Smooth muscle cell (in vitro differentiated cells): ENCODE measurements at regions not wholly inside any gene's neighbourhood (a gene's known extent, or its start where the extent isn't known, plus 50 kb on each side); places are given as distances from the start of the nearest gene placed in this dataset.

Experiments used
- DNase-seq: peaks from one replicate; lab custom pipeline; 2025; ENCODE audit not compliant: unreplicated experiment; lab: John Stamatoyannopoulos, UW
- H2AFZ ChIP-seq: fragments of 200-600 bp; sonication (generic); 2 replicates; pipeline ENCODE4 v1.6.0; 2016; ENCODE audit warnings: antibody characterized with exemption, low read depth, mild to moderate bottlenecking
- H3F3A ChIP-seq: fragments of 200-600 bp; sonication (generic); 2 replicates; pipeline ENCODE4 v1.6.0; 2017; ENCODE audit warnings: antibody characterized with exemption, low read depth
- H3K27ac ChIP-seq: fragments of 200-600 bp; sonication (generic); 2 replicates; pipeline ENCODE4 v1.5.1; 2016; ENCODE audit warnings: low read depth, mild to moderate bottlenecking
- H3K27me3 ChIP-seq: fragments of 200-600 bp; sonication (generic); 2 replicates; pipeline ENCODE4 v1.6.1; 2016; ENCODE audit warnings: low read depth, mild to moderate bottlenecking
- H3K36me3 ChIP-seq: fragments of 200-600 bp; sonication (generic); 2 replicates; pipeline ENCODE4 v1.5.1; 2016; ENCODE audit warnings: low read depth
- H3K4me1 ChIP-seq: fragments of 200-600 bp; sonication (generic); 2 replicates; pipeline ENCODE4 v1.5.1; 2016; ENCODE audit warnings: low read depth
- H3K4me2 ChIP-seq: fragments of 200-600 bp; sonication (generic); 2 replicates; pipeline ENCODE4 v1.6.0; 2016; ENCODE audit warnings: mild to moderate bottlenecking
- H3K4me3 ChIP-seq: fragments of 200-600 bp; sonication (generic); 2 replicates; pipeline ENCODE4 v1.5.1; 2016; ENCODE audit warnings: mild to moderate bottlenecking
- H3K79me2 ChIP-seq: fragments of 200-600 bp; sonication (generic); 2 replicates; pipeline ENCODE4 v1.6.0; 2016; ENCODE audit warnings: low read depth, mild to moderate bottlenecking
- H3K9ac ChIP-seq: fragments of 200-600 bp; sonication (generic); 2 replicates; pipeline ENCODE4 v1.6.0; 2016; ENCODE audit warnings: low read depth
- H3K9me3 ChIP-seq: fragments of 200-600 bp; sonication (generic); replicated peaks from 2 replicates; pipeline ENCODE4 v1.5.1; 2016; ENCODE audit warnings: low read depth
- H4K20me1 ChIP-seq: fragments of 200-600 bp; sonication (generic); 2 replicates; pipeline ENCODE4 v1.6.0; 2016; ENCODE audit warnings: low read depth
- WGBS: methylation state at CpG from one replicate; pipeline ENCODE4 v1.1.7; 2016; ENCODE audit warnings: low lambda C conversion rate; 5-methylcytosine and 5-hydroxymethylcytosine counted together
- TF ChIP-seq, protein P1 (sequence below): fragments of 200-600 bp; sonication (generic); IDR thresholded peaks from 2 replicates; pipeline ENCODE4 v1.5.1; 2017; ENCODE audit warnings: borderline replicate concordance, mild to moderate bottlenecking, antibody characterized with exemption; ENCODE audit not compliant: insufficient read depth, poor library complexity, severe bottlenecking

DNA sequence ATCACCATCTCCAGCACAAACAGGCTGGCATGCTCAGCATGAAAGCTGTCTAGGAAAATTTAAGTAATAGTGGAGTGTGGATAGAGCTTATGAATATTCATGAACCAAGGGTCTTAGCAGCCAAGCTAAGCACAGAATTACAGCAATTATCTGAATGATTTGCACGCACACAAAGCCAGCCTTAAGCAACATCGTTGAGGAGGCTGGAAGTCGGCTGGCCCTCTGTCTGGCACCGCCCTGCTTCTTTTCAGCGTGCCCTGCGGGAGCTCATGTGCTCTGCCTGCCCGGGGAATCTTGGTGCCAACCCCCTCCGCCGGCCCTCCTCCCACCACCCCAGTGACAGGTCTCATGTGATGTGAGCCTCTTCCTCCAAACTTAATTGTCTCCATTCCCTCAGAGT lies 540.1 kb downstream of the CMPK2 start:
- TF ChIP-seq, protein P1, sequence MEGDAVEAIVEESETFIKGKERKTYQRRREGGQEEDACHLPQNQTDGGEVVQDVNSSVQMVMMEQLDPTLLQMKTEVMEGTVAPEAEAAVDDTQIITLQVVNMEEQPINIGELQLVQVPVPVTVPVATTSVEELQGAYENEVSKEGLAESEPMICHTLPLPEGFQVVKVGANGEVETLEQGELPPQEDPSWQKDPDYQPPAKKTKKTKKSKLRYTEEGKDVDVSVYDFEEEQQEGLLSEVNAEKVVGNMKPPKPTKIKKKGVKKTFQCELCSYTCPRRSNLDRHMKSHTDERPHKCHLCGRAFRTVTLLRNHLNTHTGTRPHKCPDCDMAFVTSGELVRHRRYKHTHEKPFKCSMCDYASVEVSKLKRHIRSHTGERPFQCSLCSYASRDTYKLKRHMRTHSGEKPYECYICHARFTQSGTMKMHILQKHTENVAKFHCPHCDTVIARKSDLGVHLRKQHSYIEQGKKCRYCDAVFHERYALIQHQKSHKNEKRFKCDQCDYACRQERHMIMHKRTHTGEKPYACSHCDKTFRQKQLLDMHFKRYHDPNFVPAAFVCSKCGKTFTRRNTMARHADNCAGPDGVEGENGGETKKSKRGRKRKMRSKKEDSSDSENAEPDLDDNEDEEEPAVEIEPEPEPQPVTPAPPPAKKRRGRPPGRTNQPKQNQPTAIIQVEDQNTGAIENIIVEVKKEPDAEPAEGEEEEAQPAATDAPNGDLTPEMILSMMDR, result no peak
- H3K4me2 ChIP-seq, result no peak overlapping the region
- no peak overlapping the region for H3K4me3 ChIP-seq
- H3K4me1 ChIP-seq, result peaks cover 2% of the 10 kb centered on the region
- H3K27me3 ChIP-seq, result no peaks in the 10 kb centered on the region
- H3K9ac ChIP-seq, result no peak overlapping the region
- no peak for DNase-seq
- H3K9me3 ChIP-seq, result no peaks in the 10 kb centered on the region
- no peaks in the 10 kb centered on the region for H3F3A ChIP-seq
- WGBS, result 64% methylated on average over 9 of the region's 9 CpGs
- no peaks in the 10 kb centered on the region for H3K36me3 ChIP-seq
- no peak overlapping the region for H2AFZ ChIP-seq
- H3K27ac ChIP-seq, result no peak overlapping the region
- no peaks in the 10 kb centered on the region for H3K79me2 ChIP-seq
- no peaks in the 10 kb centered on the region for H4K20me1 ChIP-seq

DNA sequence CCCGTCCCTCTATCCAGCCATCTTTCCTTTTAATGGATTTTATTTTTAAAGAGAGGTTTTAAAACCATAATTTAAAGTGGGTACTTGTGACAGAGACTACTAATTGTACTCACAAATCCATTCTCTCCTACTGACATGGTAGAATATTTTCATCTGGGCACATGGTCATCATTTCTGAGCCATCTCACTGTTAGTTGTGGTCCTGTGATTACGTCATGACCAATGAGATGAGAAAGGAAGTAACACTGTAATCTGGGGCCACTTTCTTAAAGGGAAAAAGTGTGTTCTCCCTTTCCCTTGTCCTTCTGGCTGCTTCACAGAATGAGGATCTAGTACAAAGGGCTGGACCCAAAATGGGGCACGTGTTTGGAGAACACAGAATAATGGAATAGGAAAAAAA lies 538.7 kb downstream of the CMPK2 start:
- no peaks in the 10 kb centered on the region for H3K27me3 ChIP-seq
- H3K27ac ChIP-seq, result no peak overlapping the region
- no peak overlapping the region for H3K9ac ChIP-seq
- TF ChIP-seq, protein P1, result no peak
- no peak overlapping the region for H3K4me2 ChIP-seq
- 98% methylated on average over 3 of the region's 3 CpGs for WGBS
- H4K20me1 ChIP-seq, result no peaks in the 10 kb centered on the region
- no peaks in the 10 kb centered on the region for H3K9me3 ChIP-seq
- no peak overlapping the region for H3K4me3 ChIP-seq
- no peaks in the 10 kb centered on the region for H3K36me3 ChIP-seq
- no peak for DNase-seq
- H3K4me1 ChIP-seq, result peaks cover 2% of the 10 kb centered on the region
- H2AFZ ChIP-seq, result no peak overlapping the region
- H3K79me2 ChIP-seq, result no peaks in the 10 kb centered on the region
- no peaks in the 10 kb centered on the region for H3F3A ChIP-seq

GRCh38 chr2:6336752-6337471 lies 528.8 kb downstream of the CMPK2 start:
- H3K4me1 ChIP-seq, result peaks cover 8% of the 10 kb centered on the region
- no peak overlapping the region for H3K4me2 ChIP-seq
- H2AFZ ChIP-seq, result no peak overlapping the region
- no peak overlapping the region for H3K9ac ChIP-seq
- no peaks in the 10 kb centered on the region for H3K9me3 ChIP-seq
- TF ChIP-seq, protein P1, result no peak
- no peak for DNase-seq
- H3K36me3 ChIP-seq, result no peaks in the 10 kb centered on the region
- WGBS, result 89% methylated on average over 5 of the region's 5 CpGs
- no peaks in the 10 kb centered on the region for H3F3A ChIP-seq
- H3K27me3 ChIP-seq, result no peaks in the 10 kb centered on the region
- H3K79me2 ChIP-seq, result no peaks in the 10 kb centered on the region
- H3K4me3 ChIP-seq, result no peak overlapping the region
- no peak overlapping the region for H3K27ac ChIP-seq
- no peaks in the 10 kb centered on the region for H4K20me1 ChIP-seq

DNA sequence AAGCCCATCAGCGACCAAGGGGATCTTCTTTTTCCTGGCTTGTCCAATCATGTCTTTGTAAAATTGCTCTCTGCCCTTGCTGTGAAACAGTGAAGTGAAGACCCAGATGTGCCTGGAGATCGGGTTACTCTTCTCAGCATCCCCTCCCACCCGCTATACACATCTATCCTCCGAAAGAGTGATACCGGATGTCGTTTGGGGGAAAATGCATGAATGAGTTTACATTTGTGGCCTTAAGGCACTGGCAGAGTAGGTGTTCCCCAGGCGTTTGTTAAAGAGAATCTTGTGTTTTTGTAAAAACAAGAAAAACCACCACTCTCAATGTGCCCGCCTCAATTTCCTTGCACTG lies 528.3 kb downstream of the CMPK2 start:
- Histone ChIP-seq H4K20me1 (no peaks in the 10 kb centered on the region), H3K9me3 (no peaks in the 10 kb centered on the region), H3F3A (no peaks in the 10 kb centered on the region), H3K4me2 (no peak overlapping the region), H3K4me1 (peaks cover 8% of the 10 kb centered on the region), H3K27ac (no peak overlapping the region), H3K9ac (no peak overlapping the region), H2AFZ (no peak overlapping the region), H3K36me3 (no peaks in the 10 kb centered on the region), H3K4me3 (no peak overlapping the region), H3K27me3 (no peaks in the 10 kb centered on the region), H3K79me2 (no peaks in the 10 kb centered on the region)
- DNase-seq, result no peak
- TF ChIP-seq, protein P1, result no peak
- 65% methylated on average over 8 of the region's 8 CpGs for WGBS
